Activated T-helper 2 cell treated with anti-CD3 and anti-CD28 coated beads, Interferon-gamma antibody, Interleukin-2, Interleukin-4, amounts not matched to agents 10 μg/mL and 5 μg/mL and 100 μg/mL, durations not matched to agents 14 hours and 24 hours and 36 hours (primary cell): ENCODE measurements at regions not wholly inside any gene's neighbourhood (a gene's known extent, or its start where the extent isn't known, plus 50 kb on each side); places are given as distances from the start of the nearest gene placed in this dataset.

Experiments
- DNase-seq: peaks from one replicate; pipeline ENCODE4 v3.0.0; 2021; ENCODE audit warnings: low spot score
- H3K27ac Mint-ChIP-seq: one replicate; pipeline ENCODE4 v1.8.0; 2021; ENCODE audit warnings: mixed read lengths
- H3K27me3 Mint-ChIP-seq: one replicate; pipeline ENCODE4 v1.8.0; 2021; ENCODE audit warnings: low read depth, mixed read lengths
- H3K36me3 Mint-ChIP-seq: one replicate; pipeline ENCODE4 v1.8.0; 2021; ENCODE audit warnings: low read depth, mixed read lengths
- H3K4me1 Mint-ChIP-seq: one replicate; pipeline ENCODE4 v1.8.0; 2021; ENCODE audit warnings: low read depth, mixed read lengths
- H3K4me3 Mint-ChIP-seq: one replicate; pipeline ENCODE4 v1.8.0; 2021; ENCODE audit warnings: low read depth, mild to moderate bottlenecking, moderate library complexity, mixed read lengths
- H3K9me3 Mint-ChIP-seq: one replicate; pipeline ENCODE4 v1.8.0; 2021; ENCODE audit warnings: mixed read lengths
- intact Hi-C: fragments of 100-400 bp; cut with micrococcal nuclease; formaldehyde crosslinking; loops from one replicate; pipeline ENCODE4 v1.15.1; 2023

GRCh38 chr10:108204528-108205305 lies 1040.2 kb upstream of the SORCS1 start:
- Mint-ChIP-seq H3K4me3 (no peak overlapping the region), H3K4me1 (no peaks in the 10 kb centered on the region), H3K36me3 (no peaks in the 10 kb centered on the region), H3K27me3 (no peaks in the 10 kb centered on the region), H3K27ac (no peak overlapping the region), H3K9me3 (peaks cover 3% of the 10 kb centered on the region)
- intact Hi-C loops, result no loop called here
- no peak for DNase-seq

DNA sequence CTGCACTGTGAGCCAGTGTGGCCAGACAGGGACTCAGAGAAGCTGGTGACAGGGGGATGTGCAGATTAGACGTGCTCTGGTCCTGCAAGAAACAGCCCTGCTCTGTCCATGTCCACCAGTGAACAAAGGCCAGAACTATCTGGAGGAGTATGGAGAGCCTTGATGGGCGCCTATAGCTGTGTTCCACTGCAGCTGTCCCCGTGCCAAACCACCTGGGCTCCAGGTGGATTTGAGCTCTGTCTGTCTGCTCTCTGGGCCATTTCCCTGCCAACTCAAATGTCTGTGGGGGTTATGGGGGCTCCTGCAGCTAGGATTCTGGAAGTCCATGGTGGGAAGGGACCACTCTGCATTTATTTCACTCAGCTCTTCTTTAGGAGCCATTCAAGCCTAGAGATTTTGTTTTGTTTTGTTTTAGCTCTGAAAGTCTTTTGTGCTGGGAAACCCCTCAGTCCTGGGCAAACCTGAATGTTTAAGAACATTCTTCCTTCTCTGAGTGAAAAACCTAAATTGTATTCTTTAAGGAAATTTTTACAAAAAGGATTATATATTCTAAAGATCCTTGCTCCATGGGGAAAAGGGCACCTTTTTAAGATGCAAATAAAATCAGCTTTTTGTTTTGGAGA lies 1039.5 kb upstream of the SORCS1 start:
- Mint-ChIP-seq H3K27ac (no peak overlapping the region), H3K36me3 (no peaks in the 10 kb centered on the region), H3K9me3 (peaks cover 4% of the 10 kb centered on the region), H3K4me1 (no peaks in the 10 kb centered on the region), H3K4me3 (no peak overlapping the region), H3K27me3 (no peaks in the 10 kb centered on the region)
- DNase-seq, result no peak
- intact Hi-C loops, result no loop called here

GRCh38 chr10:108187408-108188012 lies 1023.0 kb upstream of the SORCS1 start:
- Mint-ChIP-seq H3K4me3 (no peak overlapping the region), H3K27me3 (no peaks in the 10 kb centered on the region), H3K36me3 (no peaks in the 10 kb centered on the region), H3K4me1 (no peaks in the 10 kb centered on the region), H3K9me3 (peaks cover 43% of the 10 kb centered on the region), H3K27ac (no peak overlapping the region)
- intact Hi-C loops, result no loop called here
- no peak for DNase-seq

DNA sequence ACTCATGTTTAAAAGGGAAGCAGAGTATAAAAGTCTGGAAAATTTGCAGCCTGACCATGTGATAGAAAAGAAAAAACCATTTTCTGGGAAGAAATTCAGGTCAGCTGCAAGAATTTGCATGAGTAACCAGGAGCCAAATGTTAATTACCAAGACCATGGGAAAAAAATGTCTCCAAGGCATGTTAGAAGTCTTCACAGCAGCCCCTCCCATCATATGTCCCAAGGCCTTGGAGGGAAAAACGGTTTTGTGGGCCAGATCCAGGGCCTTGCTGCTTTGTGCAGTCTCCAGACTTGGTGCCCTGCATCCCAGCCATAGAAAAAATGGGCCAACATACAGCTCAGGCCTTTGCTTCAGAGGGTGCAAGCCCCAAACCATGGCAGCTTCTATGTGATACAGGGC lies 1019.6 kb upstream of the SORCS1 start:
- Mint-ChIP-seq H3K27me3 (no peaks in the 10 kb centered on the region), H3K4me1 (no peaks in the 10 kb centered on the region), H3K27ac (no peak overlapping the region), H3K4me3 (no peak overlapping the region), H3K9me3 (peaks cover 37% of the 10 kb centered on the region), H3K36me3 (no peaks in the 10 kb centered on the region)
- intact Hi-C loops, result no loop called here
- no peak for DNase-seq

DNA sequence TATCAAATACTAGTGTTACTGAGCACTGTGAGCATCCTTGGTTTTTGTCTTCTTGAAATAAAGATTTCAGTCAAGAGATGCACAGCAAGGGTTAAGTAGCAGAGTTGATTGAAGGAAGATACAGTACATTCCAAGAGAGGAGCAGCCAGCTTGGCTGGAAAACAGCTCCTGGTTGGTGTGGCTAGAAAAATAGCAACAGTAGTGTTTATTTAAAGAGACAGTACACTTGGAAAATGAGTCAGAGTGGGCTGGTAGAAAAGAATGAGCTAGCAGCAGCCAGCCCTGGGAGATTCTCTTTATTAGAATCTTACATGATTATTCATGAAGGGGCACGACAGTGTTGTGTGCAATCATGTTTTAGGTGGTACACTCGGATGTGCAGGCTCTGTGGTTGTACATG lies 1016.4 kb upstream of the SORCS1 start:
- peaks cover 31% of the 10 kb centered on the region for H3K9me3 Mint-ChIP-seq

GRCh38 chr10:108169846-108170245 lies 1005.3 kb upstream of the SORCS1 start:
- H3K4me3 Mint-ChIP-seq, result no peak overlapping the region
- no peak for DNase-seq
- H3K4me1 Mint-ChIP-seq, result no peaks in the 10 kb centered on the region
- intact Hi-C loops, result no loop called here
- no peaks in the 10 kb centered on the region for H3K36me3 Mint-ChIP-seq
- H3K9me3 Mint-ChIP-seq, result peaks cover 17% of the 10 kb centered on the region
- H3K27ac Mint-ChIP-seq, result no peak overlapping the region
- no peaks in the 10 kb centered on the region for H3K27me3 Mint-ChIP-seq

More for the DNA sequence above, 1016.4 kb upstream of the SORCS1 start:
- no peaks in the 10 kb centered on the region for H3K4me1 Mint-ChIP-seq
- no peaks in the 10 kb centered on the region for H3K36me3 Mint-ChIP-seq
- no peak overlapping the region for H3K4me3 Mint-ChIP-seq
- intact Hi-C loops, result no loop called here
- no peaks in the 10 kb centered on the region for H3K27me3 Mint-ChIP-seq
- H3K27ac Mint-ChIP-seq, result no peak overlapping the region
- DNase-seq, result no peak

- Mint-ChIP-seq H3K4me1 (no peaks in the 10 kb centered on the region), H3K9me3 (peaks cover 21% of the 10 kb centered on the region), H3K27ac (no peak overlapping the region), H3K4me3 (no peak overlapping the region), H3K27me3 (no peaks in the 10 kb centered on the region), H3K36me3 (no peaks in the 10 kb centered on the region)
- no peak for DNase-seq
- intact Hi-C loops, result no loop called here
Measured at GRCh38 chr10:108167766-108168165, 1003.3 kb upstream of the SORCS1 start.

DNA sequence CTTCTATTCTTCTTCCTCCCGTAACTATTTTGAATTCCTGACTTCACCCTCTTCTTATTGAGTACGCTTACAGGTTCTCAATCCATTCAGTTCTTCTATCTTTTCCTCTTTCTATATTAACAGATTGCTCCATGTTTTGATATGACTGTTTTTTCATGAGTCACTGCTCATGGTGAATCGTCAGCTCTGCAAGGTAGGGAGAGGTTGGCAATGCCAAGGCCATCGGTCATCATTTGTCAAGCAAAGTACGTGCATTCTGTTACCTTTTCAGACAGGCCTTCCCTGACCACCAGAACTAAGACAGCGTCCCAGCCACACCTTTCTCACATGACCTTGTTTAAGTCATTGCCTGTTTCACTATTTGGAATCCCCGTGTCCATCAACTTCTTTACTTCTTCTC lies 1001.9 kb upstream of the SORCS1 start:
- Mint-ChIP-seq H3K4me3 (no peak overlapping the region), H3K27ac (no peak overlapping the region), H3K4me1 (no peaks in the 10 kb centered on the region), H3K9me3 (peaks cover 21% of the 10 kb centered on the region), H3K27me3 (no peaks in the 10 kb centered on the region), H3K36me3 (no peaks in the 10 kb centered on the region)
- intact Hi-C loops, result no loop called here
- no peak for DNase-seq

GRCh38 chr10:108147346-108147745 lies 982.8 kb upstream of the SORCS1 start:
- intact Hi-C loops, result no loop called here

GRCh38 chr10:108141064-108141463 lies 976.6 kb upstream of the SORCS1 start:
- no peak overlapping the region for H3K4me3 Mint-ChIP-seq
- intact Hi-C loops, result no loop called here

More at GRCh38 chr10:108147346-108147745, 982.8 kb upstream of the SORCS1 start:
- no peaks in the 10 kb centered on the region for H3K27me3 Mint-ChIP-seq
- H3K27ac Mint-ChIP-seq, result no peak overlapping the region
- H3K36me3 Mint-ChIP-seq, result no peaks in the 10 kb centered on the region
- H3K4me3 Mint-ChIP-seq, result no peak overlapping the region
- no peaks in the 10 kb centered on the region for H3K4me1 Mint-ChIP-seq
- peaks cover 44% of the 10 kb centered on the region for H3K9me3 Mint-ChIP-seq
- DNase-seq, result no peak

GRCh38 chr10:108132303-108132702 lies 967.8 kb upstream of the SORCS1 start:
- Mint-ChIP-seq H3K27me3 (no peaks in the 10 kb centered on the region), H3K4me1 (no peaks in the 10 kb centered on the region)
- intact Hi-C loops, result no loop called here

More at GRCh38 chr10:108141064-108141463, 976.6 kb upstream of the SORCS1 start:
- no peaks in the 10 kb centered on the region for H3K4me1 Mint-ChIP-seq
- DNase-seq, result no peak
- H3K9me3 Mint-ChIP-seq, result peaks cover 17% of the 10 kb centered on the region
- H3K27me3 Mint-ChIP-seq, result no peaks in the 10 kb centered on the region
- no peaks in the 10 kb centered on the region for H3K36me3 Mint-ChIP-seq
- no peak overlapping the region for H3K27ac Mint-ChIP-seq

GRCh38 chr10:108130575-108130974 lies 966.1 kb upstream of the SORCS1 start:
- H3K36me3 Mint-ChIP-seq, result no peaks in the 10 kb centered on the region
- peaks cover 18% of the 10 kb centered on the region for H3K9me3 Mint-ChIP-seq
- no peak overlapping the region for H3K27ac Mint-ChIP-seq
- H3K4me1 Mint-ChIP-seq, result no peaks in the 10 kb centered on the region
- intact Hi-C loops, result no loop called here
- H3K27me3 Mint-ChIP-seq, result no peaks in the 10 kb centered on the region
- DNase-seq, result no peak
- H3K4me3 Mint-ChIP-seq, result no peak overlapping the region

More at GRCh38 chr10:108132303-108132702, 967.8 kb upstream of the SORCS1 start:
- Mint-ChIP-seq H3K4me3 (no peak overlapping the region), H3K27ac (no peak overlapping the region), H3K36me3 (no peaks in the 10 kb centered on the region), H3K9me3 (peaks cover 9% of the 10 kb centered on the region)
- no peak for DNase-seq

DNA sequence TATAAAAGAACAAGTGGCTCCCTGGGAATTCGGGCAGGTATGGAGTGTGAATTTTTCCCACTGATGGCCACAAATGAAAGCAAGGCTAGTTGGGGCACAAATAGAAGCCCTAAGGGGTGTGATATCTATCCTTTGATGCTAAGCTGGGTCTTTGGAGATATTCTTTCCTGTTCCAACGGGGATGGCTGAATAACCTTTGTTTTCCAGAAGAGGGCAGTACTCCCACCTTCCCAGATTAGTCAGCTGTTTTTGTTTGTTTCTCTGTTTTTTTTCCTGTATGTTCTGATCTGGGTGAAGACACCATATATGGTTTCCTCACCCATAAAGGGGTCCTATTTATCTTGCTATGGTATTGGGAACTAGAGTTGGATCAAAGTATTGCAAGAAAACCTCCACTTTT lies 947.7 kb upstream of the SORCS1 start:
- peaks cover 28% of the 10 kb centered on the region for H3K9me3 Mint-ChIP-seq
- intact Hi-C loops, result no loop called here
- no peaks in the 10 kb centered on the region for H3K27me3 Mint-ChIP-seq
- no peak overlapping the region for H3K27ac Mint-ChIP-seq
- no peaks in the 10 kb centered on the region for H3K36me3 Mint-ChIP-seq
- no peak overlapping the region for H3K4me3 Mint-ChIP-seq
- no peaks in the 10 kb centered on the region for H3K4me1 Mint-ChIP-seq
- no peak for DNase-seq
